ENCODE measurements at regions not wholly inside any gene's neighbourhood (a gene's known extent, or its start where the extent isn't known, plus 50 kb on each side); places are given as distances from the start of the nearest gene placed in this dataset.

GRCh38 chr16:73526011-73526804 is 478.3 kb upstream of the ZFHX3 start:
- TF ChIP-seq EZH2phosphoT487 (IDR thresholded peaks at IDR 0.05; ENCODE audit: borderline replicate concordance, low read length) = no peak
- no peak for TF ChIP-seq CTCF (IDR thresholded peaks at IDR 0.05; ENCODE audit: low read depth, low read length, poor library complexity, severe bottlenecking)
- Histone ChIP-seq H3F3A (ENCODE audit: control insufficient read depth, insufficient read depth) (no peaks in the 10 kb centered on the region), H3K36me3 (ENCODE audit: control insufficient read depth, low read length) (no peaks in the 10 kb centered on the region), H3K4me1 (ENCODE audit: control insufficient read depth, low read length) (no peaks in the 10 kb centered on the region), H3K27me3 (ENCODE audit: control insufficient read depth, low read length) (no peaks in the 10 kb centered on the region), H4K20me1 (ENCODE audit: control insufficient read depth, insufficient read depth, low read depth, low read length) (no peaks in the 10 kb centered on the region), H3K4me2 (ENCODE audit: low read length) (no peak overlapping the region), H3K9me2 (replicated peaks; ENCODE audit: control insufficient read depth, low read length) (no peaks in the 10 kb centered on the region), H3K4me3 (ENCODE audit: low read length) (no peak overlapping the region), H3K27ac (ENCODE audit: low read depth, low read length) (no peak overlapping the region), H3K79me2 (ENCODE audit: control insufficient read depth, low read length) (no peaks in the 10 kb centered on the region), H3K9me3 (ENCODE audit: control insufficient read depth, insufficient read depth, low read length) (no peaks in the 10 kb centered on the region; the same call in 1 of the 2 replicates)

GRCh38 chr16:73523209-73523608 is 475.3 kb upstream of the ZFHX3 start:
- H3F3A ChIP-seq (ENCODE audit: control insufficient read depth, insufficient read depth) = no peaks in the 10 kb centered on the region
- no peaks in the 10 kb centered on the region for H3K27me3 ChIP-seq (ENCODE audit: control insufficient read depth, low read length)
- no peaks in the 10 kb centered on the region for H4K20me1 ChIP-seq (ENCODE audit: control insufficient read depth, insufficient read depth, low read depth, low read length)
- no peaks in the 10 kb centered on the region for H3K4me1 ChIP-seq (ENCODE audit: control insufficient read depth, low read length)
- H3K4me2 ChIP-seq (ENCODE audit: low read length) = no peak overlapping the region
- H3K79me2 ChIP-seq (ENCODE audit: control insufficient read depth, low read length) = no peaks in the 10 kb centered on the region
- no peaks in the 10 kb centered on the region for H3K9me2 ChIP-seq (replicated peaks; ENCODE audit: control insufficient read depth, low read length)
- H3K9me3 ChIP-seq (ENCODE audit: control insufficient read depth, insufficient read depth, low read length) = no peaks in the 10 kb centered on the region
- no peak overlapping the region for H3K4me3 ChIP-seq (ENCODE audit: low read length)
- TF ChIP-seq EZH2phosphoT487 (IDR thresholded peaks at IDR 0.05; ENCODE audit: borderline replicate concordance, low read length) = no peak
- no peak for TF ChIP-seq CTCF (IDR thresholded peaks at IDR 0.05; ENCODE audit: low read depth, low read length, poor library complexity, severe bottlenecking)
- H3K36me3 ChIP-seq (ENCODE audit: control insufficient read depth, low read length) = no peaks in the 10 kb centered on the region
- H3K27ac ChIP-seq (ENCODE audit: low read depth, low read length) = no peak overlapping the region

- H4K20me1 ChIP-seq (ENCODE audit: control insufficient read depth, insufficient read depth, low read depth, low read length) = no peaks in the 10 kb centered on the region
- no peaks in the 10 kb centered on the region for H3K4me1 ChIP-seq (ENCODE audit: control insufficient read depth, low read length)
- H3K9me2 ChIP-seq (replicated peaks; ENCODE audit: control insufficient read depth, low read length) = no peaks in the 10 kb centered on the region; the same call in 1 of the 2 replicates
- H3K27me3 ChIP-seq (ENCODE audit: control insufficient read depth, low read length) = no peaks in the 10 kb centered on the region
- no peak overlapping the region for H3K4me3 ChIP-seq (ENCODE audit: low read length)
- no peak overlapping the region for H3K27ac ChIP-seq (ENCODE audit: low read depth, low read length)
- H3F3A ChIP-seq (ENCODE audit: control insufficient read depth, insufficient read depth) = no peaks in the 10 kb centered on the region
- no peaks in the 10 kb centered on the region for H3K9me3 ChIP-seq (ENCODE audit: control insufficient read depth, insufficient read depth, low read length)
- no peak for TF ChIP-seq CTCF (IDR thresholded peaks at IDR 0.05; ENCODE audit: low read depth, low read length, poor library complexity, severe bottlenecking)
- TF ChIP-seq EZH2phosphoT487 (IDR thresholded peaks at IDR 0.05; ENCODE audit: borderline replicate concordance, low read length) = no peak
- no peaks in the 10 kb centered on the region for H3K79me2 ChIP-seq (ENCODE audit: control insufficient read depth, low read length)
- no peak overlapping the region for H3K4me2 ChIP-seq (ENCODE audit: low read length)
- no peaks in the 10 kb centered on the region for H3K36me3 ChIP-seq (ENCODE audit: control insufficient read depth, low read length)
Measured at GRCh38 chr16:73521499-73521898, 473.6 kb upstream of the ZFHX3 start.

Data from DOHH2 (cell line).